ENCODE measurements at regions not wholly inside any gene's neighbourhood (a gene's known extent, or its start where the extent isn't known, plus 50 kb on each side); places are given as distances from the start of the nearest gene placed in this dataset.

DNA sequence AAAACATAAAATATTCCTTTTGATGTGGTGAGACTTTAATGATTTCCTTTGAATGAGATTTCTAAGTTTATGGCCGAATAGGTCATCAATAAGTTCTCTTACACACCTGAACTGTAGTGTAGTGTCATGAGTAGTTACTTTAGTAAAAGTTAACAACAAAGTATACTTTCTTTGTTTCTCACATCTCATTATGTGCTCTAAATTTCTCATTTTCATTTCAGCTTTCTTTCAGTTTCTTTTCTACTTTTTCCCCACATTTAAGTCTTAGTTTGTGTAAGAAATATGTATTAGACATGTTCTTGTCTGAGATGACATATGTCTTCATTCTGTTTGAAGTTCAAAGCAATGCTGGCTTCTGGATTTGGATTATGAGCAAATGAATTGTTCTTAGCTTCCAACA lies 348.1 kb downstream of the ANKRD7 start:
- no peaks in the 10 kb centered on the region for H3K9me3 ChIP-seq

DNA sequence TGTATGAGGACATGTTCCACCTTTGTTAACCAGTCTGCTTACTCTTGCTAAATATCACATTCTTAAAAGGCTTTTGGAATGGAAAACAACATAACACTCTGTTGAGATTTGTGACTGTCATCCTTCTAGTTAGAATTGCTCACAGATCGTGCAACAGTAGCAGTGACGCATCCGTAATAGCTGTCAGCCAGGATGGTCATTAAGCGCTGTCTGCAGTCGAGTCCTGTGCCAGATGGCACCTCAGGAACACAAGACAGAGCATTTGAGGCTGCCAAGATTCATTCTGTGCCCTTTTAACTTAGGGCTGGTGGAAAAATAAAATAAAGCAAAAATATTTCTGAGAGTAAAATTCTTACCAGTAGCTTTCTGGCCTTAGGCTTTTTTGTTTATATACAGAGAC lies 348.6 kb downstream of the ANKRD7 start:
- H3K4me3 ChIP-seq = no peak overlapping the region
- H3K4me1 ChIP-seq = no peaks in the 10 kb centered on the region
- no peak for TF ChIP-seq POLR2A (IDR thresholded peaks at IDR 0.05)
- TF ChIP-seq, protein P1, sequence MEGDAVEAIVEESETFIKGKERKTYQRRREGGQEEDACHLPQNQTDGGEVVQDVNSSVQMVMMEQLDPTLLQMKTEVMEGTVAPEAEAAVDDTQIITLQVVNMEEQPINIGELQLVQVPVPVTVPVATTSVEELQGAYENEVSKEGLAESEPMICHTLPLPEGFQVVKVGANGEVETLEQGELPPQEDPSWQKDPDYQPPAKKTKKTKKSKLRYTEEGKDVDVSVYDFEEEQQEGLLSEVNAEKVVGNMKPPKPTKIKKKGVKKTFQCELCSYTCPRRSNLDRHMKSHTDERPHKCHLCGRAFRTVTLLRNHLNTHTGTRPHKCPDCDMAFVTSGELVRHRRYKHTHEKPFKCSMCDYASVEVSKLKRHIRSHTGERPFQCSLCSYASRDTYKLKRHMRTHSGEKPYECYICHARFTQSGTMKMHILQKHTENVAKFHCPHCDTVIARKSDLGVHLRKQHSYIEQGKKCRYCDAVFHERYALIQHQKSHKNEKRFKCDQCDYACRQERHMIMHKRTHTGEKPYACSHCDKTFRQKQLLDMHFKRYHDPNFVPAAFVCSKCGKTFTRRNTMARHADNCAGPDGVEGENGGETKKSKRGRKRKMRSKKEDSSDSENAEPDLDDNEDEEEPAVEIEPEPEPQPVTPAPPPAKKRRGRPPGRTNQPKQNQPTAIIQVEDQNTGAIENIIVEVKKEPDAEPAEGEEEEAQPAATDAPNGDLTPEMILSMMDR (IDR thresholded peaks at IDR 0.05) = no peak
- H3K36me3 ChIP-seq = no peaks in the 10 kb centered on the region
- H3K27me3 ChIP-seq = no peaks in the 10 kb centered on the region
- DNase-seq = no peak
- intact Hi-C loops (cut with DNase I; ENCODE audit: low total_unique reads) = no loop called here
- H3K27ac ChIP-seq = no peak overlapping the region
- H3K9me3 ChIP-seq = no peaks in the 10 kb centered on the region

More for the DNA sequence above, 348.1 kb downstream of the ANKRD7 start:
- Histone ChIP-seq H3K4me1 (no peaks in the 10 kb centered on the region), H3K27ac (no peak overlapping the region), H3K4me3 (no peak overlapping the region), H3K36me3 (no peaks in the 10 kb centered on the region), H3K27me3 (no peaks in the 10 kb centered on the region)
- TF ChIP-seq, protein P1 (IDR thresholded peaks at IDR 0.05) = no peak
- no peak for TF ChIP-seq POLR2A (IDR thresholded peaks at IDR 0.05)
- DNase-seq = no peak
- intact Hi-C loops (cut with DNase I; ENCODE audit: low total_unique reads) = no loop called here

DNA sequence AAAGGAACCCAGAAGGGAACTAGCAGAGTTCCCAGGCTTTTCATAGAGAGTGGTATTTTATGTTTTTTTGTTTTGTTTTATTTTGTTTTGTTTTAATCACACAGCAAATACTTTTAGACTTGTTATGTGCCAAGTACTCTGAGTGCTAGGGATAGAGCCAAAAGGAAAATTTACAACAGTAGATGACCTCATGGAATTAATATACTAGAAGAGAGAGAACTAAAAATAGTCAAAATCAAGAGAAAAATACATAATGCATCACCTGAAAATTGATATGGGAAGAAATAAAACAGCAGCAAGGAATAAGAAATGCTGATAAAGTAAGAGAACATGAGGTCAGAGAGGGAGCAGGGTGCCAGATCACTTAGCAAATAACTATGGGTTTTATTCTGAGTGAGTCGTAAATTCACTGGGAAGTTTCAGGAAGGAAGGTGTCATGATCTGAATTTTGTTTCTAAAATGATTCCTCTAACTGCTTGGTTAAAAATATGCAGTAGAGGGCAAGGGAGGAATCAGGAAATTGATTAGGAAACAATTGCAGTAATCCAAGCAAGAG lies 351.0 kb downstream of the ANKRD7 start:
- Histone ChIP-seq H3K27ac (no peak overlapping the region), H3K9me3 (no peaks in the 10 kb centered on the region), H3K4me1 (no peaks in the 10 kb centered on the region), H3K36me3 (no peaks in the 10 kb centered on the region), H3K27me3 (no peaks in the 10 kb centered on the region), H3K4me3 (no peak overlapping the region)
- no peak for TF ChIP-seq POLR2A (IDR thresholded peaks at IDR 0.05)
- TF ChIP-seq, protein P1 (IDR thresholded peaks at IDR 0.05) = no peak
- intact Hi-C loops (cut with DNase I; ENCODE audit: low total_unique reads) = no loop called here
- DNase-seq = no peak

DNA sequence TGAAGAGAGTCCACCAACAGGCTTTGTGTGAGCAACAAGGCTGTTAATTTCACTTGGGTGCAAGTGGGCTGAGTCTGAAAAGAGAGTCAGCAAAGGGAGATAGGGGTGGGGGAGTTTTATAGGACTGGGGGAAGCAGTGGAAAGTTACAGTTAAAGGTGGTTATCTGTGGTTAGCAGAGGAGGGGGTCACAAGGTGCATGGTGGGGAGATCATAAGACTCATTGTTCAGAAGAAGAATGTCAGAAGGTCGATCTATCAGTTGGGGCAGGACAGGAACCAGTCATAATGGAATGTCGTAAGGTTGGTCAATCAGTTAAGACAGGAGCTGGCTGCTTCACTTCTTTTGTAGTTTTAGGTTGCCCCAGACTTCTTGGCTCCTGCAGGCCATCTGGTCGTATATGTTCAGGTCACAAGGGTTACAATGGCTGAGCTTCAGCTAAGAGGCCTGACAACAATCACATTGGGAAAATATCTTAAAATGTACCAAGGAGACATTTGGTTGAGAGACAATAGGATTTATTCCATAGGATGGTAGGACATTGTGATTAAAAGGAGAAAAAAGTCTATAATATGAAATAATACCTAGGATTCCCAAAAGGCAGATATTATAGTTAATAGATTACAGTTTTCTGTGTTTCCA lies 356.4 kb downstream of the ANKRD7 start:
- no peaks in the 10 kb centered on the region for H3K4me1 ChIP-seq
- H3K9me3 ChIP-seq = no peaks in the 10 kb centered on the region
- H3K27me3 ChIP-seq = no peaks in the 10 kb centered on the region
- intact Hi-C loops (cut with DNase I; ENCODE audit: low total_unique reads) = no loop called here
- no peaks in the 10 kb centered on the region for H3K36me3 ChIP-seq
- DNase-seq = no peak
- H3K27ac ChIP-seq = no peak overlapping the region
- no peak overlapping the region for H3K4me3 ChIP-seq
- TF ChIP-seq, protein P1 (IDR thresholded peaks at IDR 0.05) = no peak
- no peak for TF ChIP-seq POLR2A (IDR thresholded peaks at IDR 0.05)

DNA sequence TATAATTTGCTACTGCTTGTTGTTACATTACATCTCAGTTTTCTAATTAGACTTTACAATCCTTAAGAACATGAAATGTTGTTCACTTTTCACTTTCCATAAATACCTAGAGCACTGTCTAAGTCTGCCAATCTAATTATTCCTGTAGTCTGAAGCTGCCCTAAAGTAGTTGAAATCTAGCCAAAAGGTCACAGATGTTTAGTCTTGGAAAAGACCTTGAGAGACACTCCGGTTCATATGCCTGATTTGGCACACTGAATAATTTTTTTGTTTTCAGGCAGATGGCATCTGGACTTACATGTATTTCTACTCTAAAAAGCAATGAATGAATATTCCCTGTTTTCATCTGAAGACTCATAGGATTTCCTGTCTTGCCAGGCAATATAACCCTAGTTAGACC lies 359.1 kb downstream of the ANKRD7 start:
- intact Hi-C loops (cut with DNase I; ENCODE audit: low total_unique reads) = no loop called here
- Histone ChIP-seq H3K27ac (no peak overlapping the region), H3K27me3 (no peaks in the 10 kb centered on the region), H3K9me3 (no peaks in the 10 kb centered on the region), H3K4me3 (no peak overlapping the region), H3K36me3 (no peaks in the 10 kb centered on the region), H3K4me1 (no peaks in the 10 kb centered on the region)
- TF ChIP-seq, protein P1 (IDR thresholded peaks at IDR 0.05) = no peak
- TF ChIP-seq POLR2A (IDR thresholded peaks at IDR 0.05) = no peak
- DNase-seq = no peak
